Neuronal stem cell (in vitro differentiated cells): ENCODE measurements at regions not wholly inside any gene's neighbourhood (a gene's known extent, or its start where the extent isn't known, plus 50 kb on each side); places are given as distances from the start of the nearest gene placed in this dataset.

Source experiments
- DNase-seq: peaks from one replicate; pipeline ENCODE4 v3.0.0-alpha.2; 2013; ENCODE audit warnings: low spot score
- H2AFZ ChIP-seq: one replicate; pipeline ENCODE4 v1.6.1; 2013; ENCODE audit warnings: mild to moderate bottlenecking, low read length, inconsistent platforms
- H2AK5ac ChIP-seq: 2 replicates; pipeline ENCODE4 v1.6.1; 2013; ENCODE audit warnings: low read depth, mild to moderate bottlenecking, inconsistent platforms, low read length, moderate library complexity, mixed read lengths
- H2BK120ac ChIP-seq: 2 replicates; pipeline ENCODE4 v1.6.1; 2013; ENCODE audit warnings: low read depth, mild to moderate bottlenecking, inconsistent platforms, low read length, moderate library complexity, mixed read lengths
- H2BK12ac ChIP-seq: one replicate; pipeline ENCODE4 v1.6.1; 2013; ENCODE audit warnings: low read length, inconsistent platforms
- H2BK15ac ChIP-seq: 2 replicates; pipeline ENCODE4 v1.6.1; 2013; ENCODE audit warnings: mild to moderate bottlenecking, low read length, inconsistent platforms, mixed read lengths
- H2BK5ac ChIP-seq: one replicate; pipeline ENCODE4 v1.6.1; 2013; ENCODE audit warnings: inconsistent platforms, mild to moderate bottlenecking, low read length, moderate library complexity
- H3K14ac ChIP-seq: one replicate; pipeline ENCODE4 v1.6.1; 2013; ENCODE audit warnings: low read length, inconsistent platforms
- H3K18ac ChIP-seq: 2 replicates; pipeline ENCODE4 v1.6.1; 2013; ENCODE audit warnings: low read length, inconsistent platforms
- H3K23ac ChIP-seq: 2 replicates; pipeline ENCODE4 v1.6.1; 2013; ENCODE audit warnings: low read depth, mild to moderate bottlenecking, mixed read lengths, low read length, inconsistent platforms; ENCODE audit not compliant: poor library complexity
- H3K27ac ChIP-seq: replicated peaks from 3 replicates; pipeline ENCODE4 v1.5.1; 2013; ENCODE audit warnings: low read length, inconsistent platforms
- H3K27me3 ChIP-seq, 3 experiments: 2 replicates each; pipeline ENCODE4 v1.6.1; 2013; ENCODE audit warnings: low read length in 3 of 3, mild to moderate bottlenecking in 2 of 3, inconsistent platforms in 1 of 3, low read depth in 1 of 3, mixed read lengths in 1 of 3, moderate library complexity in 1 of 3; ENCODE audit not compliant: control insufficient read depth in 3 of 3, insufficient read depth in 3 of 3
- H3K36me3 ChIP-seq, 2 donors: replicated peaks in 1 of 2; 2 replicates each; pipeline ENCODE4 v1.6.1; 2013; ENCODE audit warnings: low read length in 2 of 2; ENCODE audit not compliant: control insufficient read depth in 2 of 2, insufficient read depth in 2 of 2
- H3K4ac ChIP-seq: 2 replicates; pipeline ENCODE4 v1.6.1; 2013; ENCODE audit warnings: inconsistent platforms, mild to moderate bottlenecking, low read length, moderate library complexity
- H3K4me1 ChIP-seq, 2 donors: 1 replicate in 1 of 2; 2 replicates in 1 of 2; pipeline ENCODE4 v1.6.1; 2013; ENCODE audit warnings: low read length in 2 of 2, low read depth in 1 of 2; ENCODE audit not compliant: control insufficient read depth in 2 of 2, insufficient read depth in 1 of 2
- H3K4me2 ChIP-seq: one replicate; pipeline ENCODE4 v1.6.1; 2013; ENCODE audit warnings: mild to moderate bottlenecking, low read length, inconsistent platforms; ENCODE audit not compliant: insufficient read depth, poor library complexity, severe bottlenecking
- H3K4me3 ChIP-seq, 2 donors: 2 replicates each; pipeline ENCODE4 v1.5.1; 2013; ENCODE audit warnings: low read length in 2 of 2, mild to moderate bottlenecking in 2 of 2, inconsistent platforms in 1 of 2, moderate library complexity in 1 of 2
- H3K79me1 ChIP-seq: one replicate; pipeline ENCODE4 v1.6.1; 2013; ENCODE audit warnings: low read depth, mild to moderate bottlenecking, inconsistent platforms, low read length, moderate library complexity
- H3K9ac ChIP-seq: one replicate; pipeline ENCODE4 v1.6.1; 2013; ENCODE audit warnings: mild to moderate bottlenecking, low read depth, low read length, inconsistent platforms; ENCODE audit not compliant: poor library complexity
- H3K9me3 ChIP-seq, 2 donors: replicated peaks in 1 of 2; 2 replicates each; pipeline versions ENCODE3 to v1.6.1; 2013; ENCODE audit warnings: low read length in 2 of 2, mild to moderate bottlenecking in 2 of 2, inconsistent platforms in 1 of 2, low read depth in 1 of 2, mixed read lengths in 1 of 2, moderate library complexity in 1 of 2; ENCODE audit not compliant: control insufficient read depth in 2 of 2, insufficient read depth in 1 of 2
- H4K8ac ChIP-seq: one replicate; pipeline ENCODE4 v1.6.1; 2013; ENCODE audit warnings: low read depth, mild to moderate bottlenecking, inconsistent platforms, low read length, moderate library complexity
- H4K91ac ChIP-seq: one replicate; pipeline ENCODE4 v1.6.1; 2013; ENCODE audit warnings: low read length, low read depth, mild to moderate bottlenecking, inconsistent platforms; ENCODE audit not compliant: poor library complexity
- WGBS, 2 donors: extraction: QIAGEN DNeasy Blood & Tissue Kit; methylation state at CpG; one replicate each; pipeline ENCODE4 v1.1.7; 2013; ENCODE audit warnings: missing lambda C conversion rate in 2 of 2, mixed read lengths in 1 of 2; ENCODE audit not compliant: insufficient read length in 2 of 2, insufficient replicate concordance in 1 of 2; ENCODE audit errors: extremely low coverage in 2 of 2; 5-methylcytosine and 5-hydroxymethylcytosine counted together

GRCh38 chr11:39990421-39990831, 1469.0 kb downstream of the LRRC4C start:
- H3K27ac ChIP-seq = no peak overlapping the region
- no peak overlapping the region for H3K4me3 ChIP-seq
- no peaks in the 10 kb centered on the region for H3K4me1 ChIP-seq
- H4K91ac ChIP-seq = no peak overlapping the region
- no peak overlapping the region for H3K4me2 ChIP-seq
- H2BK12ac ChIP-seq = no peak overlapping the region
- H3K14ac ChIP-seq = no peak overlapping the region
- H3K23ac ChIP-seq = no peak overlapping the region
- H2BK120ac ChIP-seq = no peak overlapping the region
- H3K9me3 ChIP-seq = no peaks in the 10 kb centered on the region
- H3K18ac ChIP-seq = no peak overlapping the region
- no peaks in the 10 kb centered on the region for H3K27me3 ChIP-seq
- no peak overlapping the region for H2BK5ac ChIP-seq
- no peak overlapping the region for H3K9ac ChIP-seq
- H4K8ac ChIP-seq = no peak overlapping the region
- no peak for DNase-seq
- H3K4ac ChIP-seq = no peak overlapping the region
- no peak overlapping the region for H2BK15ac ChIP-seq
- no CpG with 5 or more reads among the region's 6 CpGs for WGBS, 2 donors
- H3K36me3 ChIP-seq = no peaks in the 10 kb centered on the region
- peak overlapping the region; percentile 46 for H2AFZ ChIP-seq
- H2AK5ac ChIP-seq = no peak overlapping the region
- no peaks in the 10 kb centered on the region for H3K79me1 ChIP-seq

GRCh38 chr11:39975091-39975490, 1484.4 kb downstream of the LRRC4C start:
- H3K9me3 ChIP-seq = no peaks in the 10 kb centered on the region
- H3K14ac ChIP-seq = no peak overlapping the region
- H3K36me3 ChIP-seq = no peaks in the 10 kb centered on the region
- no peak overlapping the region for H3K27ac ChIP-seq
- no peak overlapping the region for H3K4ac ChIP-seq
- no peak overlapping the region for H2BK12ac ChIP-seq
- H3K23ac ChIP-seq = no peak overlapping the region
- no peak overlapping the region for H2BK120ac ChIP-seq
- no peak overlapping the region for H3K9ac ChIP-seq
- no peak overlapping the region for H3K4me2 ChIP-seq
- no peak overlapping the region for H4K91ac ChIP-seq
- no peak overlapping the region for H3K4me3 ChIP-seq
- no peak for DNase-seq
- peak overlapping the region; percentile 12 for H2AFZ ChIP-seq
- H3K27me3 ChIP-seq = no peaks in the 10 kb centered on the region
- no peaks in the 10 kb centered on the region for H3K79me1 ChIP-seq
- no peak overlapping the region for H3K18ac ChIP-seq
- no peak overlapping the region for H4K8ac ChIP-seq
- no CpG with 5 or more reads among the region's 1 CpG for WGBS, 2 donors
- H2BK5ac ChIP-seq = no peak overlapping the region
- H2AK5ac ChIP-seq = no peak overlapping the region
- no peak overlapping the region for H2BK15ac ChIP-seq
- H3K4me1 ChIP-seq = no peaks in the 10 kb centered on the region

GRCh38 chr11:39972461-39972860, 1487.0 kb downstream of the LRRC4C start:
- no CpG with 5 or more reads among the region's 5 CpGs for WGBS, 2 donors

GRCh38 chr11:39971938-39972337, 1487.5 kb downstream of the LRRC4C start:
- Histone ChIP-seq H2BK5ac (no peak overlapping the region), H3K9me3 (no peaks in the 10 kb centered on the region)

More at GRCh38 chr11:39972461-39972860, 1487.0 kb downstream of the LRRC4C start:
- Histone ChIP-seq H3K79me1 (no peaks in the 10 kb centered on the region), H3K23ac (no peak overlapping the region), H3K9ac (no peak overlapping the region), H3K4me1 (no peaks in the 10 kb centered on the region), H2BK15ac (no peak overlapping the region), H3K18ac (no peak overlapping the region), H2AFZ (no peak overlapping the region), H3K4me3 (no peak overlapping the region), H2AK5ac (no peak overlapping the region), H3K36me3 (no peaks in the 10 kb centered on the region), H2BK5ac (no peak overlapping the region), H3K4me2 (no peak overlapping the region), H3K9me3 (no peaks in the 10 kb centered on the region), H4K91ac (no peak overlapping the region), H4K8ac (no peak overlapping the region), H3K27ac (no peak overlapping the region), H3K4ac (no peak overlapping the region), H3K14ac (no peak overlapping the region), H2BK12ac (no peak overlapping the region), H2BK120ac (no peak overlapping the region), H3K27me3 (no peaks in the 10 kb centered on the region)
- DNase-seq = no peak

More at GRCh38 chr11:39971938-39972337, 1487.5 kb downstream of the LRRC4C start:
- Histone ChIP-seq H2BK15ac (no peak overlapping the region), H2BK12ac (no peak overlapping the region), H3K4me2 (no peak overlapping the region), H3K27ac (no peak overlapping the region), H3K18ac (no peak overlapping the region), H3K23ac (no peak overlapping the region), H3K36me3 (no peaks in the 10 kb centered on the region), H4K91ac (no peak overlapping the region), H3K27me3 (no peaks in the 10 kb centered on the region), H3K4me3 (no peak overlapping the region), H3K4ac (no peak overlapping the region), H3K79me1 (no peaks in the 10 kb centered on the region), H2AK5ac (no peak overlapping the region), H2AFZ (no peak overlapping the region), H2BK120ac (no peak overlapping the region), H4K8ac (no peak overlapping the region), H3K4me1 (no peaks in the 10 kb centered on the region), H3K9ac (no peak overlapping the region), H3K14ac (no peak overlapping the region)
- no CpG with 5 or more reads among the region's 3 CpGs for WGBS, 2 donors
- no peak for DNase-seq
